GM12891 (cell line): ENCODE measurements at regions not wholly inside any gene's neighbourhood (a gene's known extent, or its start where the extent isn't known, plus 50 kb on each side); places are given as distances from the start of the nearest gene placed in this dataset.

Source experiments
- POLR2A ChIP-seq: IDR thresholded peaks from 2 replicates; pipeline ENCODE4 v1.6.1; 2011; ENCODE audit warnings: low read depth, low read length, control low read depth
- POLR2AphosphoS5 ChIP-seq: IDR thresholded peaks from 2 replicates; pipeline ENCODE4 v1.6.1; 2011; ENCODE audit warnings: low read depth, low read length, control low read depth
- TAF1 ChIP-seq: IDR thresholded peaks from 2 replicates; pipeline ENCODE4 v1.6.1; 2011; ENCODE audit warnings: low read depth, low read length, control low read depth

- TF ChIP-seq POLR2A (no peak), POLR2AphosphoS5 (no peak), TAF1 (no peak)
Measured at GRCh38 chr13:22077764-22078163, 406.9 kb downstream of the FGF9 start.
